HEK293 (cell line): ENCODE measurements at regions not wholly inside any gene's neighbourhood (a gene's known extent, or its start where the extent isn't known, plus 50 kb on each side); places are given as distances from the start of the nearest gene placed in this dataset.

Source experiments
- CTCF ChIA-PET: fragments of 350-600 bp; formaldehyde crosslinking; extraction: SDS; loops from one replicate; lab custom pipeline; 2021; ENCODE audit warnings: antibody characterized with exemption; lab: Yijun Ruan, JAX
- POLR2A ChIA-PET: fragments of 300-600 bp; formaldehyde crosslinking; extraction: SDS; loops from one replicate; lab custom pipeline; 2020; ENCODE audit warnings: antibody characterized with exemption, inconsistent platforms; lab: Yijun Ruan, JAX
- H3K27ac ChIP-seq: fragments of 200-500 bp; sonication (Bioruptor generic); 2 replicates; pipeline ENCODE4 v1.5.1; 2014; ENCODE audit warnings: low read depth, low read length, control low read depth, inconsistent platforms; ENCODE audit errors: extremely low read depth
- H3K36me3 ChIP-seq, 2 experiments: fragments of 200-500 bp in 1 of 2; sonication (Bioruptor generic) in 1 of 2; 1 replicate in 1 of 2; 2 replicates in 1 of 2; pipeline ENCODE4 v1.5.1; 2014 to 2017; ENCODE audit warnings: inconsistent platforms in 2 of 2, low read length in 2 of 2; ENCODE audit not compliant: control insufficient read depth in 2 of 2, insufficient read depth in 1 of 2
- H3K4me1 ChIP-seq: fragments of 200-500 bp; sonication (Bioruptor generic); 2 replicates; pipeline ENCODE4 v1.5.1; 2014; ENCODE audit warnings: mild to moderate bottlenecking, low read length, inconsistent platforms; ENCODE audit not compliant: control insufficient read depth, insufficient read depth
- H3K4me3 ChIP-seq: 2 replicates; pipeline ENCODE4 v1.5.1; 2011; ENCODE audit warnings: low read depth, mild to moderate bottlenecking, control low read depth, low read length, moderate library complexity
- H3K9me3 ChIP-seq: fragments of 200-500 bp; sonication (Bioruptor generic); 2 replicates; pipeline ENCODE4 v1.5.1; 2014; ENCODE audit warnings: low read depth, low read length, inconsistent platforms; ENCODE audit not compliant: control insufficient read depth, insufficient read depth
- BCL11A ChIP-seq: fragments of 450-650 bp; formaldehyde crosslinking; IDR thresholded peaks from 2 replicates; pipeline ENCODE4 v1.5.1; 2016; ENCODE audit warnings: low read depth, missing biosample characterization, missing genetic modification characterization
- MEIS1 ChIP-seq: sonication (generic); formaldehyde crosslinking; IDR thresholded peaks from 2 replicates; pipeline ENCODE4 v1.8.1; 2022; ENCODE audit warnings: missing genetic modification reagents, mild to moderate bottlenecking, borderline replicate concordance
- YY1 ChIP-seq: fragments of 450-650 bp; formaldehyde crosslinking; IDR thresholded peaks from 2 replicates; pipeline ENCODE4 v1.5.1; 2018; ENCODE audit warnings: missing biosample characterization, missing genetic modification characterization
- ZBTB17 ChIP-seq: fragments of 450-650 bp; formaldehyde crosslinking; IDR thresholded peaks from 2 replicates; pipeline ENCODE4 v1.5.1; 2016; ENCODE audit warnings: missing biosample characterization, missing genetic modification characterization
- ZFP69B ChIP-seq: fragments of 450-650 bp; formaldehyde crosslinking; IDR thresholded peaks from 2 replicates; pipeline ENCODE4 v1.5.1; 2016; ENCODE audit warnings: missing biosample characterization, missing genetic modification characterization
- ZNF10 ChIP-seq: fragments of 450-650 bp; formaldehyde crosslinking; IDR thresholded peaks from 2 replicates; pipeline ENCODE4 v1.5.1; 2017; ENCODE audit warnings: missing biosample characterization, missing genetic modification characterization
- ZNF155 ChIP-seq: fragments of 450-650 bp; formaldehyde crosslinking; IDR thresholded peaks from 2 replicates; pipeline ENCODE4 v1.5.1; 2016; ENCODE audit warnings: missing biosample characterization, missing genetic modification characterization
- ZNF202 ChIP-seq: fragments of 450-650 bp; formaldehyde crosslinking; IDR thresholded peaks from 2 replicates; pipeline ENCODE4 v1.5.1; 2016; ENCODE audit warnings: missing biosample characterization, missing genetic modification characterization, borderline replicate concordance
- ZNF292 ChIP-seq: fragments of 450-650 bp; formaldehyde crosslinking; IDR thresholded peaks from 2 replicates; pipeline ENCODE4 v1.5.1; 2016; ENCODE audit warnings: low read depth, missing biosample characterization, missing genetic modification characterization, borderline replicate concordance
- ZNF350 ChIP-seq: fragments of 450-650 bp; formaldehyde crosslinking; IDR thresholded peaks from 2 replicates; pipeline ENCODE4 v1.5.0; 2017; ENCODE audit warnings: missing biosample characterization, mild to moderate bottlenecking, missing genetic modification characterization
- ZNF561 ChIP-seq: fragments of 450-650 bp; IDR thresholded peaks from 2 replicates; pipeline ENCODE4 v1.5.1; 2018; ENCODE audit warnings: missing biosample characterization, missing genetic modification characterization, borderline replicate concordance
- ZNF596 ChIP-seq: fragments of 450-650 bp; IDR thresholded peaks from 2 replicates; pipeline ENCODE4 v1.5.0; 2018; ENCODE audit warnings: missing biosample characterization, mild to moderate bottlenecking, missing genetic modification characterization, moderate library complexity
- ZNF768 ChIP-seq: fragments of 450-650 bp; formaldehyde crosslinking; IDR thresholded peaks from 2 replicates; pipeline ENCODE4 v1.5.1; 2018; ENCODE audit warnings: missing biosample characterization, mild to moderate bottlenecking, missing genetic modification characterization
- ZNF785 ChIP-seq: fragments of 450-650 bp; formaldehyde crosslinking; IDR thresholded peaks from 2 replicates; pipeline ENCODE4 v1.5.1; 2016; ENCODE audit warnings: missing biosample characterization, missing genetic modification characterization
- TF ChIP-seq, protein P1 (sequence below): fragments of 450-650 bp; IDR thresholded peaks from 2 replicates; pipeline ENCODE4 v1.5.1; 2018; ENCODE audit warnings: missing biosample characterization, mild to moderate bottlenecking, missing genetic modification characterization
- TF ChIP-seq, protein P2 (sequence below): fragments of 450-650 bp; formaldehyde crosslinking; IDR thresholded peaks from 2 replicates; pipeline ENCODE4 v1.5.1; 2017; ENCODE audit warnings: missing biosample characterization, missing genetic modification characterization
- TF ChIP-seq, protein P3 (sequence below): fragments of 450-650 bp; formaldehyde crosslinking; IDR thresholded peaks from 2 replicates; pipeline ENCODE4 v1.5.1; 2016; ENCODE audit warnings: missing biosample characterization, missing genetic modification characterization
- TF ChIP-seq, protein P4 (sequence below): fragments of 450-650 bp; formaldehyde crosslinking; IDR thresholded peaks from 2 replicates; pipeline ENCODE4 v1.5.1; 2017; ENCODE audit warnings: missing biosample characterization, missing genetic modification characterization
- TF ChIP-seq, protein P5 (sequence below): fragments of 450-650 bp; formaldehyde crosslinking; IDR thresholded peaks from 2 replicates; pipeline ENCODE4 v1.5.1; 2016; ENCODE audit warnings: missing biosample characterization, missing genetic modification characterization, low read depth
- TF ChIP-seq, protein P6 (sequence below): fragments of 450-650 bp; formaldehyde crosslinking; IDR thresholded peaks from 2 replicates; pipeline ENCODE4 v1.5.1; 2016; ENCODE audit warnings: missing biosample characterization, missing genetic modification characterization
- TF ChIP-seq, protein P7 (sequence below): fragments of 450-650 bp; formaldehyde crosslinking; optimal IDR thresholded peaks from 2 replicates; pipeline ENCODE3; 2016; ENCODE audit warnings: missing biosample characterization, mild to moderate bottlenecking, missing genetic modification characterization

DNA sequence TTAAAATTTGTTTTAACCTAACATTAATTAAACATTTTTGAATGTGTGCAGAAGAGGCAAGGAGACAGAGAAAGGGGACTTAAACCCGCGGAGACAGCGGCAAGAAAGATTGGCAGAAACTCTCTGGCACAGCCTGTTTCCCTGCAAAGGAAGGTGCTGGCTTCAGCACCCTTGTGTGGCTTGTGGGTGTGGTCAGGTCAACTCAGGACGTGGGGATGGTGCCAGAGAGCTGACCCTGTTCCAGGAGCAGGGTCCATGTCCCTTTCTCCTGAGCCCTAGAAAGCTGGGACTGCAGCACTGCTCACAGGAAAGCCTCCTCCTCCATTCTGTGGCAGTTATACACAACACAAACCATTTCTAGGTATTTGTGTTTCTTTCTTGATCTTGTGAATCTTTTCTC is 176.2 kb upstream of the ST6GAL2 start:
- no peak overlapping the region for H3K27ac ChIP-seq
- CTCF ChIA-PET = no interaction called here
- no peaks in the 10 kb centered on the region for H3K9me3 ChIP-seq
- no peaks in the 10 kb centered on the region for H3K4me1 ChIP-seq
- H3K36me3 ChIP-seq = no peaks in the 10 kb centered on the region
- POLR2A ChIA-PET = no interaction called here
- no peak for TF ChIP-seq ZNF768 (tag by site-specific recombination)
- TF ChIP-seq ZNF561 (tag by site-specific recombination) = no peak
- TF ChIP-seq MEIS1 (CRISPR knock-in tag) = no peak
- TF ChIP-seq, protein P1, sequence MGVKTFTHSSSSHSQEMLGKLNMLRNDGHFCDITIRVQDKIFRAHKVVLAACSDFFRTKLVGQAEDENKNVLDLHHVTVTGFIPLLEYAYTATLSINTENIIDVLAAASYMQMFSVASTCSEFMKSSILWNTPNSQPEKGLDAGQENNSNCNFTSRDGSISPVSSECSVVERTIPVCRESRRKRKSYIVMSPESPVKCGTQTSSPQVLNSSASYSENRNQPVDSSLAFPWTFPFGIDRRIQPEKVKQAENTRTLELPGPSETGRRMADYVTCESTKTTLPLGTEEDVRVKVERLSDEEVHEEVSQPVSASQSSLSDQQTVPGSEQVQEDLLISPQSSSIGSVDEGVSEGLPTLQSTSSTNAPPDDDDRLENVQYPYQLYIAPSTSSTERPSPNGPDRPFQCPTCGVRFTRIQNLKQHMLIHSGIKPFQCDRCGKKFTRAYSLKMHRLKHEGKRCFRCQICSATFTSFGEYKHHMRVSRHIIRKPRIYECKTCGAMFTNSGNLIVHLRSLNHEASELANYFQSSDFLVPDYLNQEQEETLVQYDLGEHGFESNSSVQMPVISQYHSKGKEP (tag by site-specific recombination) = no peak
- no peak for TF ChIP-seq ZNF10
- TF ChIP-seq ZNF596 = no peak
- TF ChIP-seq, protein P2, sequence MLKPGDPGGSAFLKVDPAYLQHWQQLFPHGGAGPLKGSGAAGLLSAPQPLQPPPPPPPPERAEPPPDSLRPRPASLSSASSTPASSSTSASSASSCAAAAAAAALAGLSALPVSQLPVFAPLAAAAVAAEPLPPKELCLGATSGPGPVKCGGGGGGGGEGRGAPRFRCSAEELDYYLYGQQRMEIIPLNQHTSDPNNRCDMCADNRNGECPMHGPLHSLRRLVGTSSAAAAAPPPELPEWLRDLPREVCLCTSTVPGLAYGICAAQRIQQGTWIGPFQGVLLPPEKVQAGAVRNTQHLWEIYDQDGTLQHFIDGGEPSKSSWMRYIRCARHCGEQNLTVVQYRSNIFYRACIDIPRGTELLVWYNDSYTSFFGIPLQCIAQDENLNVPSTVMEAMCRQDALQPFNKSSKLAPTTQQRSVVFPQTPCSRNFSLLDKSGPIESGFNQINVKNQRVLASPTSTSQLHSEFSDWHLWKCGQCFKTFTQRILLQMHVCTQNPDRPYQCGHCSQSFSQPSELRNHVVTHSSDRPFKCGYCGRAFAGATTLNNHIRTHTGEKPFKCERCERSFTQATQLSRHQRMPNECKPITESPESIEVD (tag by site-specific recombination) = no peak
- TF ChIP-seq ZFP69B = no peak
- TF ChIP-seq, protein P3, sequence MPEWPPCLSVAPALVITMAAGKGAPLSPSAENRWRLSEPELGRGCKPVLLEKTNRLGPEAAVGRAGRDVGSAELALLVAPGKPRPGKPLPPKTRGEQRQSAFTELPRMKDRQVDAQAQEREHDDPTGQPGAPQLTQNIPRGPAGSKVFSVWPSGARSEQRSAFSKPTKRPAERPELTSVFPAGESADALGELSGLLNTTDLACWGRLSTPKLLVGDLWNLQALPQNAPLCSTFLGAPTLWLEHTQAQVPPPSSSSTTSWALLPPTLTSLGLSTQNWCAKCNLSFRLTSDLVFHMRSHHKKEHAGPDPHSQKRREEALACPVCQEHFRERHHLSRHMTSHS (tag by site-specific recombination) = no peak
- no peak for TF ChIP-seq ZNF785
- no peak for TF ChIP-seq ZNF292 (tag by site-specific recombination)
- TF ChIP-seq, protein P4, sequence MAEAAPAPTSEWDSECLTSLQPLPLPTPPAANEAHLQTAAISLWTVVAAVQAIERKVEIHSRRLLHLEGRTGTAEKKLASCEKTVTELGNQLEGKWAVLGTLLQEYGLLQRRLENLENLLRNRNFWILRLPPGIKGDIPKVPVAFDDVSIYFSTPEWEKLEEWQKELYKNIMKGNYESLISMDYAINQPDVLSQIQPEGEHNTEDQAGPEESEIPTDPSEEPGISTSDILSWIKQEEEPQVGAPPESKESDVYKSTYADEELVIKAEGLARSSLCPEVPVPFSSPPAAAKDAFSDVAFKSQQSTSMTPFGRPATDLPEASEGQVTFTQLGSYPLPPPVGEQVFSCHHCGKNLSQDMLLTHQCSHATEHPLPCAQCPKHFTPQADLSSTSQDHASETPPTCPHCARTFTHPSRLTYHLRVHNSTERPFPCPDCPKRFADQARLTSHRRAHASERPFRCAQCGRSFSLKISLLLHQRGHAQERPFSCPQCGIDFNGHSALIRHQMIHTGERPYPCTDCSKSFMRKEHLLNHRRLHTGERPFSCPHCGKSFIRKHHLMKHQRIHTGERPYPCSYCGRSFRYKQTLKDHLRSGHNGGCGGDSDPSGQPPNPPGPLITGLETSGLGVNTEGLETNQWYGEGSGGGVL = no peak
- no peak for TF ChIP-seq YY1
- TF ChIP-seq ZNF350 = no peak
- no peak overlapping the region for H3K4me3 ChIP-seq

DNA sequence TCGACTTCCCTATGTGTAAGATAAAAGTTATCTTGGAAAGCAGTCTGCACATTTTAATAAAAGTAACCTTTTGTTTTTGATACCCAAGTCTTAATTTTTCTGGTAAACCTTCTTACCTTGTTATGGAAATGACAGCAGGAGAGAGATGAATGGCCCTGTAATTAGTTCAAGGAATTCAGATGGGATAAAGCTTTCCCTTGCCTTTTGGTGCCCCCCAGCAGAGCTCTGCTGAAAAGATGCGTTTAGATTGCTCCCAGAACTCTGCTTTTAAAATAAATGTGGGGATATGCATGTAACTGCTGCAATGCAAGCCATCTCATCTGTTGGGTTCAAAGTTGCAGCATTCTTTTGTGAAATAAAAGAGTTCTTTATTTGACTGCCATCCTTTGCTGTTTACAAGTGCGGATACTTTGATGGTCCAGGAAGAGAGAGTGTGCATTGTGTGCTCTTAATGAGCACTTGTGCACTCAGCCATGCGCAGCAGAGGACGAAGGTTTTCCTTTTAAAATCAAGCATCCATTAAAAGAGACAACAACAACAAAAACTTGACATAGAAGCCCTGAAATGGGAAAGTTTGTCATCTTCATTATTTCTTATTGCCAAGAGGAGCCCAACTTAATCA is 176.7 kb upstream of the ST6GAL2 start:
- H3K36me3 ChIP-seq = no peaks in the 10 kb centered on the region
- H3K4me3 ChIP-seq = no peak overlapping the region
- no peaks in the 10 kb centered on the region for H3K4me1 ChIP-seq
- H3K27ac ChIP-seq = no peak overlapping the region
- H3K9me3 ChIP-seq = no peaks in the 10 kb centered on the region
- ChIA-PET POLR2A (no interaction called here), CTCF (no interaction called here)
- TF ChIP-seq ZBTB17 (tag by site-specific recombination) (no peak), ZNF155 (no peak), ZNF202 (no peak), BCL11A (tag by site-specific recombination) (no peak), ZNF292 (tag by site-specific recombination) (no peak)
- TF ChIP-seq, protein P5, sequence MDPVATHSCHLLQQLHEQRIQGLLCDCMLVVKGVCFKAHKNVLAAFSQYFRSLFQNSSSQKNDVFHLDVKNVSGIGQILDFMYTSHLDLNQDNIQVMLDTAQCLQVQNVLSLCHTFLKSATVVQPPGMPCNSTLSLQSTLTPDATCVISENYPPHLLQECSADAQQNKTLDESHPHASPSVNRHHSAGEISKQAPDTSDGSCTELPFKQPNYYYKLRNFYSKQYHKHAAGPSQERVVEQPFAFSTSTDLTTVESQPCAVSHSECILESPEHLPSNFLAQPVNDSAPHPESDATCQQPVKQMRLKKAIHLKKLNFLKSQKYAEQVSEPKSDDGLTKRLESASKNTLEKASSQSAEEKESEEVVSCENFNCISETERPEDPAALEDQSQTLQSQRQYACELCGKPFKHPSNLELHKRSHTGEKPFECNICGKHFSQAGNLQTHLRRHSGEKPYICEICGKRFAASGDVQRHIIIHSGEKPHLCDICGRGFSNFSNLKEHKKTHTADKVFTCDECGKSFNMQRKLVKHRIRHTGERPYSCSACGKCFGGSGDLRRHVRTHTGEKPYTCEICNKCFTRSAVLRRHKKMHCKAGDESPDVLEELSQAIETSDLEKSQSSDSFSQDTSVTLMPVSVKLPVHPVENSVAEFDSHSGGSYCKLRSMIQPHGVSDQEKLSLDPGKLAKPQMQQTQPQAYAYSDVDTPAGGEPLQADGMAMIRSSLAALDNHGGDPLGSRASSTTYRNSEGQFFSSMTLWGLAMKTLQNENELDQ = no peak
- TF ChIP-seq, protein P6, sequence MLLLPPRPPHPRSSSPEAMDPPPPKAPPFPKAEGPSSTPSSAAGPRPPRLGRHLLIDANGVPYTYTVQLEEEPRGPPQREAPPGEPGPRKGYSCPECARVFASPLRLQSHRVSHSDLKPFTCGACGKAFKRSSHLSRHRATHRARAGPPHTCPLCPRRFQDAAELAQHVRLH (tag by site-specific recombination) = no peak
- TF ChIP-seq, protein P7, sequence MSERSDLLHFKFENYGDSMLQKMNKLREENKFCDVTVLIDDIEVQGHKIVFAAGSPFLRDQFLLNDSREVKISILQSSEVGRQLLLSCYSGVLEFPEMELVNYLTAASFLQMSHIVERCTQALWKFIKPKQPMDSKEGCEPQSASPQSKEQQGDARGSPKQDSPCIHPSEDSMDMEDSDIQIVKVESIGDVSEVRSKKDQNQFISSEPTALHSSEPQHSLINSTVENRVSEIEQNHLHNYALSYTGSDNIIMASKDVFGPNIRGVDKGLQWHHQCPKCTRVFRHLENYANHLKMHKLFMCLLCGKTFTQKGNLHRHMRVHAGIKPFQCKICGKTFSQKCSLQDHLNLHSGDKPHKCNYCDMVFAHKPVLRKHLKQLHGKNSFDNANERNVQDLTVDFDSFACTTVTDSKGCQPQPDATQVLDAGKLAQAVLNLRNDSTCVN = no peak
- TF ChIP-seq, protein P4 = no peak
